ENCODE measurements at regions not wholly inside any gene's neighbourhood (a gene's known extent, or its start where the extent isn't known, plus 50 kb on each side); places are given as distances from the start of the nearest gene placed in this dataset.

DNA sequence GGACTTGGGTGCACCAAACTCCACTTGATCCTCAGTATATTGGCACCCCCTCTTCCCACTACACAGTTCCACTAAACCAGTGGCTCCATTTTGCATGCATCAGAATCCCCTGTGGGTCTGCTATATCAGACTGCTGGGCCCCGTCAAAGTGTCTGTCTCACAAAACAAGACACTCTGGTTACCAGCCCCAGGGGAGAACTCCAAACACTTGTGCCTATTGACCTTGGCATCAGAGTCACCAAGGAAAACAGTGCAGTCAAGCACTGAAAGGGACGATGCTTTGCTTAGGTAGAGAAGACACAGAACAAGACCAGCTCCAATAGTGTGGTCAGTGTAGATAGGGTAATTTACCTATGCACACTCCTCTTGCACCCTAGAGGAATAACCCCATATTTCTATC is 205.8 kb upstream of the RAI14 start:
- TF ChIP-seq, protein P1, sequence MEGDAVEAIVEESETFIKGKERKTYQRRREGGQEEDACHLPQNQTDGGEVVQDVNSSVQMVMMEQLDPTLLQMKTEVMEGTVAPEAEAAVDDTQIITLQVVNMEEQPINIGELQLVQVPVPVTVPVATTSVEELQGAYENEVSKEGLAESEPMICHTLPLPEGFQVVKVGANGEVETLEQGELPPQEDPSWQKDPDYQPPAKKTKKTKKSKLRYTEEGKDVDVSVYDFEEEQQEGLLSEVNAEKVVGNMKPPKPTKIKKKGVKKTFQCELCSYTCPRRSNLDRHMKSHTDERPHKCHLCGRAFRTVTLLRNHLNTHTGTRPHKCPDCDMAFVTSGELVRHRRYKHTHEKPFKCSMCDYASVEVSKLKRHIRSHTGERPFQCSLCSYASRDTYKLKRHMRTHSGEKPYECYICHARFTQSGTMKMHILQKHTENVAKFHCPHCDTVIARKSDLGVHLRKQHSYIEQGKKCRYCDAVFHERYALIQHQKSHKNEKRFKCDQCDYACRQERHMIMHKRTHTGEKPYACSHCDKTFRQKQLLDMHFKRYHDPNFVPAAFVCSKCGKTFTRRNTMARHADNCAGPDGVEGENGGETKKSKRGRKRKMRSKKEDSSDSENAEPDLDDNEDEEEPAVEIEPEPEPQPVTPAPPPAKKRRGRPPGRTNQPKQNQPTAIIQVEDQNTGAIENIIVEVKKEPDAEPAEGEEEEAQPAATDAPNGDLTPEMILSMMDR (IDR thresholded peaks at IDR 0.05): no peak
- Histone ChIP-seq H3K27ac (no peak overlapping the region), H3K36me3 (no peaks in the 10 kb centered on the region), H3K27me3 (no peaks in the 10 kb centered on the region), H3K4me3 (no peak overlapping the region), H3K9me3 (no peaks in the 10 kb centered on the region), H3K4me1 (no peaks in the 10 kb centered on the region)
- ATAC-seq: peak; percentile 25
- DNase-seq: no peak
- intact Hi-C loops (cut with DNase I): no loop called here

GRCh38 chr5:34452170-34452828 is 203.8 kb upstream of the RAI14 start:
- no peaks in the 10 kb centered on the region for H3K27me3 ChIP-seq
- no peaks in the 10 kb centered on the region for H3K36me3 ChIP-seq
- DNase-seq (no peak), ATAC-seq (peak; percentile 69)
- no peaks in the 10 kb centered on the region for H3K9me3 ChIP-seq
- no peak overlapping the region for H3K27ac ChIP-seq
- TF ChIP-seq, protein P1 (IDR thresholded peaks at IDR 0.05): peak; percentile 24
- intact Hi-C loops (cut with DNase I): no loop called here
- H3K4me1 ChIP-seq: no peaks in the 10 kb centered on the region
- no peak overlapping the region for H3K4me3 ChIP-seq

DNA sequence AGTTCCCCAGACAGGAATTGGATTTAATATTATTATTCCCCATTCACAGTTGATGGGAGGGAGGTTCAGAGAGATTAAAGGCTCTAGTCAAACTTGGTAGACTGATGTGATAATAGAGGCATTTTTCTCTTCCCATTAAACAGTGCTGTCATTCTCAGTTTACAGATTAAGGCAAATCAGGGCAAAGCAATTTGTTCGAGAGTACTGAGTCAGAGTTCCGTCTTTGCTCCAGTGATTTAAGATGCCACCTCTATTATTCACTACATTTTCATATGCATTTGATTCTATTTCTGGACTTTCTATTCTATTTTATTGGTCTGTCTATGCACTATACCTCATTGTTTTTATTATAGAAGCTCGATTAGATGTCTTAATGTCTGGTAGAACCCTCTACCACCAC is 201.0 kb upstream of the RAI14 start:
- Histone ChIP-seq H3K4me3 (no peak overlapping the region), H3K27me3 (no peaks in the 10 kb centered on the region), H3K9me3 (no peaks in the 10 kb centered on the region), H3K36me3 (no peaks in the 10 kb centered on the region), H3K27ac (no peak overlapping the region), H3K4me1 (no peaks in the 10 kb centered on the region)
- DNase-seq (no peak), ATAC-seq (no peak)
- intact Hi-C loops (cut with DNase I): no loop called here
- TF ChIP-seq, protein P1 (IDR thresholded peaks at IDR 0.05): no peak

DNA sequence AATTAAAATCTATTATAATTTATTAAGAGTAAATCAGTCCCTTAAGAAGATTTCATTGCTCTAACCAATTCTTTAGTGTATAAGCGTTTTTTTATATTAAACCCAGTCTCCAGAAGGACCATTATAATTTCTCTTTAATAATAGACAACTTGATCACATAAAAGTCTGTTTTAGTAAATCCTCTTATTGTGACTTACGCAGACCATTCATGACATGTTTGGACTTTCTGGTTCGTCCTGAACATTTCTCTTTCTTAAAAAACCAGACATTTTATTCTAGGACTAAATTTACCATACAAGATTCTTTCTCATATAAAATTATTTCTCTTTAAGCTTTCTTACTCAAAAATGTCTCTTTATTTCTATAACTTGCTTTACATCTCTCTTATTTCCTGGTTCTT is 196.2 kb upstream of the RAI14 start:
- intact Hi-C loops (cut with DNase I): no loop called here
- H3K9me3 ChIP-seq: no peaks in the 10 kb centered on the region
- no peaks in the 10 kb centered on the region for H3K36me3 ChIP-seq
- TF ChIP-seq, protein P1 (IDR thresholded peaks at IDR 0.05): no peak
- no peaks in the 10 kb centered on the region for H3K27me3 ChIP-seq
- no peak overlapping the region for H3K27ac ChIP-seq
- no peak for ATAC-seq
- DNase-seq: no peak
- no peaks in the 10 kb centered on the region for H3K4me1 ChIP-seq
- no peak overlapping the region for H3K4me3 ChIP-seq

- intact Hi-C loops (cut with DNase I): no loop called here
These were observed 195.6 kb upstream of the RAI14 start for GRCh38 chr5:34460496-34460895.

More at GRCh38 chr5:34460496-34460895, 195.6 kb upstream of the RAI14 start:
- TF ChIP-seq, protein P1 (IDR thresholded peaks at IDR 0.05): no peak
- no peaks in the 10 kb centered on the region for H3K4me1 ChIP-seq
- no peaks in the 10 kb centered on the region for H3K36me3 ChIP-seq
- H3K27me3 ChIP-seq: no peaks in the 10 kb centered on the region
- no peak overlapping the region for H3K27ac ChIP-seq
- no peak overlapping the region for H3K4me3 ChIP-seq
- ATAC-seq (no peak), DNase-seq (no peak)
- no peaks in the 10 kb centered on the region for H3K9me3 ChIP-seq
